ENCODE measurements at regions not wholly inside any gene's neighbourhood (a gene's known extent, or its start where the extent isn't known, plus 50 kb on each side); places are given as distances from the start of the nearest gene placed in this dataset.

DNA sequence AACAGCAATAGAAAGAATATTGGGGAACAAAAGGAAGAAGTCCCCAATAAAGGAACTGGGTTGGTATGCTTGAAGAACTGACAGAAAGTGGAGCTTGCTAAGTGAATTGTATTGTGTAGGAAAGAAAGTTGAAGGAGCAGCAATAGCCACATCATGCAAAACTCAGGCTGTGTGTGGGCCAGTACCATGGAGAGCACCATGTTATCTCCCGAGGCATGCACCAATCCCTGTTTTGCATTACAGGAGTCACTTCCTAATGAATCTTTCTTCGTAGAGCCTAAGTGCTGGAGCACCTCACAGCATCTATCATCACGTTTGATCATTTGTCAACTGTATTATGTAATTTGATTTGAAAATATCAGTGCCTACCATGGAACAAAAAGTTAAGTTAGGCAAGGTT lies 137.7 kb upstream of the NMUR2 start:
- peaks cover 19% of the 10 kb centered on the region for H3K4me1 ChIP-seq (ENCODE audit: control insufficient read depth, extremely low read depth, insufficient read depth, low read length)
- no peaks in the 10 kb centered on the region for H3K27me3 ChIP-seq (ENCODE audit: control insufficient read depth, extremely low read depth, insufficient read depth, low read length)
- H4K20me1 ChIP-seq (ENCODE audit: control insufficient read depth, extremely low read depth, insufficient read depth, low read length), result no peaks in the 10 kb centered on the region
- TF ChIP-seq, protein P1, sequence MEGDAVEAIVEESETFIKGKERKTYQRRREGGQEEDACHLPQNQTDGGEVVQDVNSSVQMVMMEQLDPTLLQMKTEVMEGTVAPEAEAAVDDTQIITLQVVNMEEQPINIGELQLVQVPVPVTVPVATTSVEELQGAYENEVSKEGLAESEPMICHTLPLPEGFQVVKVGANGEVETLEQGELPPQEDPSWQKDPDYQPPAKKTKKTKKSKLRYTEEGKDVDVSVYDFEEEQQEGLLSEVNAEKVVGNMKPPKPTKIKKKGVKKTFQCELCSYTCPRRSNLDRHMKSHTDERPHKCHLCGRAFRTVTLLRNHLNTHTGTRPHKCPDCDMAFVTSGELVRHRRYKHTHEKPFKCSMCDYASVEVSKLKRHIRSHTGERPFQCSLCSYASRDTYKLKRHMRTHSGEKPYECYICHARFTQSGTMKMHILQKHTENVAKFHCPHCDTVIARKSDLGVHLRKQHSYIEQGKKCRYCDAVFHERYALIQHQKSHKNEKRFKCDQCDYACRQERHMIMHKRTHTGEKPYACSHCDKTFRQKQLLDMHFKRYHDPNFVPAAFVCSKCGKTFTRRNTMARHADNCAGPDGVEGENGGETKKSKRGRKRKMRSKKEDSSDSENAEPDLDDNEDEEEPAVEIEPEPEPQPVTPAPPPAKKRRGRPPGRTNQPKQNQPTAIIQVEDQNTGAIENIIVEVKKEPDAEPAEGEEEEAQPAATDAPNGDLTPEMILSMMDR (optimal IDR thresholded peaks at IDR 0.05 in 1 of 3, IDR thresholded peaks at IDR 0.05 in 1 of 3, conservative IDR thresholded peaks at IDR 0.05 in 1 of 3; ENCODE audit: extremely low read depth in 1 of 3, insufficient read depth in 2 of 3, low read length in 3 of 3), result no peak
- TF ChIP-seq EZH2 (IDR thresholded peaks at IDR 0.05; ENCODE audit: low read length), result no peak
- H2AFZ ChIP-seq (ENCODE audit: control insufficient read depth, low read length), result no peak overlapping the region
- dilution Hi-C loops (cut with MboI; ENCODE audit: extremely low pct_ligation_motif_present, low sequenced_read_pairs), result no loop called here
- no peaks in the 10 kb centered on the region for H3K9me1 ChIP-seq (ENCODE audit: control insufficient read depth, extremely low read depth, insufficient read depth, low read length)
- DNase-seq (ENCODE audit: low read depth, low spot score), result no peak
- no peaks in the 10 kb centered on the region for H3K79me2 ChIP-seq (ENCODE audit: control insufficient read depth, insufficient read depth, low read length)
- no peak overlapping the region for H3K4me3 ChIP-seq (ENCODE audit: control insufficient read depth in 2 of 3, extremely low read depth in 1 of 3, insufficient read depth in 2 of 3, low read depth in 1 of 3, low read length in 3 of 3)
- H3K9me3 ChIP-seq (ENCODE audit: control insufficient read depth, low read depth, low read length), result no peaks in the 10 kb centered on the region
- H3K36me3 ChIP-seq (ENCODE audit: control insufficient read depth in 2 of 2, extremely low read depth in 1 of 2, insufficient read depth in 2 of 2, low read length in 2 of 2), result no peaks in the 10 kb centered on the region
- FAIRE-seq, result peak; percentile 80
- no peak overlapping the region for H3K4me2 ChIP-seq (ENCODE audit: control insufficient read depth, extremely low read depth, insufficient read depth, low read depth, low read length)
- no peak overlapping the region for H3K9ac ChIP-seq (ENCODE audit: control insufficient read depth, extremely low read depth, insufficient read depth, low read length)
- H3K27ac ChIP-seq (ENCODE audit: control insufficient read depth, insufficient read depth, low read length), result no peak overlapping the region

DNA sequence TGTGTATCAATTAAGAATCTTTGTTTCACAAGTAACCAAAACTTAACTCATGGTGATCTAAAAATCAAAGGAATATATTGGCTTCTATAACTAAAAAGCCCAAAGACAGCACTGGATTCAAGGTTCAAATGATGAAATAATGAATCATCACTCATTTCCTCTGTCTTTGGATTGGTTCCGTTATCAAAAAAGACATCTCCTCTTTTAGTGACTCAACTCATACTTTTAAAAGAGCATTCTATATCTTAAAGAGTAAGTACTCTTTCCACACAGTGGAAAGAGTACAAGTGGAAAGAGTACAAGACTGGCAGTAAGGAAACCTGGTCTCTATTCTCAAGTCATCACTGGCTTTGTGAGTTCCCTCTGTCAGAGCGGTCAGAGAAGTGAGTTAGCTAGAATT lies 141.4 kb upstream of the NMUR2 start:
- Histone ChIP-seq H4K20me1 (ENCODE audit: control insufficient read depth, extremely low read depth, insufficient read depth, low read length) (no peaks in the 10 kb centered on the region), H3K27ac (ENCODE audit: control insufficient read depth, insufficient read depth, low read length) (no peak overlapping the region), H3K4me1 (ENCODE audit: control insufficient read depth, extremely low read depth, insufficient read depth, low read length) (peaks cover 19% of the 10 kb centered on the region), H2AFZ (ENCODE audit: control insufficient read depth, low read length) (no peak overlapping the region), H3K36me3 (ENCODE audit: control insufficient read depth in 2 of 2, extremely low read depth in 1 of 2, insufficient read depth in 2 of 2, low read length in 2 of 2) (no peaks in the 10 kb centered on the region), H3K79me2 (ENCODE audit: control insufficient read depth, insufficient read depth, low read length) (no peaks in the 10 kb centered on the region), H3K27me3 (ENCODE audit: control insufficient read depth, extremely low read depth, insufficient read depth, low read length) (no peaks in the 10 kb centered on the region), H3K4me2 (ENCODE audit: control insufficient read depth, extremely low read depth, insufficient read depth, low read depth, low read length) (peak overlapping the region; percentile 34), H3K9me1 (ENCODE audit: control insufficient read depth, extremely low read depth, insufficient read depth, low read length) (no peaks in the 10 kb centered on the region), H3K9ac (ENCODE audit: control insufficient read depth, extremely low read depth, insufficient read depth, low read length) (no peak overlapping the region), H3K4me3 (ENCODE audit: control insufficient read depth in 2 of 3, extremely low read depth in 1 of 3, insufficient read depth in 2 of 3, low read depth in 1 of 3, low read length in 3 of 3) (peak overlapping the region in 1 of 3 experiments; percentile 5), H3K9me3 (ENCODE audit: control insufficient read depth, low read depth, low read length) (no peaks in the 10 kb centered on the region)
- no peak for TF ChIP-seq EZH2 (IDR thresholded peaks at IDR 0.05; ENCODE audit: low read length)
- TF ChIP-seq, protein P1 (optimal IDR thresholded peaks at IDR 0.05 in 1 of 3, IDR thresholded peaks at IDR 0.05 in 1 of 3, conservative IDR thresholded peaks at IDR 0.05 in 1 of 3; ENCODE audit: extremely low read depth in 1 of 3, insufficient read depth in 2 of 3, low read length in 3 of 3), result no peak
- FAIRE-seq (no peak), DNase-seq (ENCODE audit: low read depth, low spot score) (no peak)
- dilution Hi-C loops (cut with MboI; ENCODE audit: extremely low pct_ligation_motif_present, low sequenced_read_pairs), result no loop called here
